SK-N-SH (cell line): ENCODE measurements at regions not wholly inside any gene's neighbourhood (a gene's known extent, or its start where the extent isn't known, plus 50 kb on each side); places are given as distances from the start of the nearest gene placed in this dataset.

ENCODE experiments used
- CTCF ChIA-PET: fragments of 300-600, 350-600 bp; formaldehyde crosslinking; extraction: SDS; loops from one replicate; lab custom pipeline; 2021; lab: Yijun Ruan, JAX
- POLR2A ChIA-PET: fragments of 350-600 bp; sonication (Branson Sonifier 250); formaldehyde crosslinking; extraction: SDS; loops from one replicate; lab custom pipeline; 2020; ENCODE audit warnings: antibody characterized with exemption, inconsistent platforms; lab: Yijun Ruan, JAX
- DNase-seq: peaks from one replicate; pipeline ENCODE4 v3.0.0; 2012
- H2AFZ ChIP-seq: fragments of 200-600 bp; sonication (generic); 2 replicates; pipeline ENCODE4 v1.8.1; 2016; ENCODE audit warnings: antibody characterized with exemption, mild to moderate bottlenecking, low read depth
- H3F3A ChIP-seq: fragments of 200-600 bp; sonication (generic); replicated peaks from 2 replicates; pipeline ENCODE3; 2016; ENCODE audit warnings: antibody characterized with exemption, mild to moderate bottlenecking; ENCODE audit not compliant: insufficient read depth
- H3K27ac ChIP-seq, 2 experiments: fragments of 200-500 bp in 1 of 2; fragments of 200-600 bp in 1 of 2; sonication (Bioruptor generic) in 1 of 2; sonication (generic), shearing (Covaris generic) in 1 of 2; 2 replicates each; pipeline versions ENCODE4 v1.5.1 to v1.6.1; 2014 to 2016; ENCODE audit warnings: low read depth in 2 of 2, inconsistent platforms in 1 of 2, low read length in 1 of 2, mild to moderate bottlenecking in 1 of 2, mixed read lengths in 1 of 2
- H3K27me3 ChIP-seq: fragments of 200-600 bp; sonication (generic), shearing (Covaris generic); 2 replicates; pipeline ENCODE4 v1.6.1; 2016; ENCODE audit warnings: mixed run types; ENCODE audit not compliant: insufficient read depth
- H3K36me3 ChIP-seq, 2 experiments: fragments of 200-500 bp in 1 of 2; fragments of 200-600 bp in 1 of 2; sonication (Bioruptor generic) in 1 of 2; sonication (generic) in 1 of 2; replicated peaks in 1 of 2; 2 replicates each; pipeline versions ENCODE3 to v1.5.1; 2014 to 2016; ENCODE audit warnings: low read length in 1 of 2, mild to moderate bottlenecking in 1 of 2; ENCODE audit not compliant: insufficient read depth in 2 of 2, control insufficient read depth in 1 of 2
- H3K4me1 ChIP-seq, 2 experiments: fragments of 200-500 bp in 1 of 2; fragments of 200-600 bp in 1 of 2; sonication (Bioruptor generic) in 1 of 2; sonication (generic), shearing (Covaris generic) in 1 of 2; 2 replicates each; pipeline versions ENCODE4 v1.5.1 to v1.6.1; 2014 to 2016; ENCODE audit warnings: low read depth in 1 of 2, low read length in 1 of 2, mixed run types in 1 of 2; ENCODE audit not compliant: insufficient read depth in 2 of 2, control insufficient read depth in 1 of 2
- H3K4me2 ChIP-seq: fragments of 200-600 bp; sonication (generic), shearing (Covaris generic); 2 replicates; pipeline ENCODE4 v1.6.1; 2017; ENCODE audit warnings: mixed run types
- H3K4me3 ChIP-seq, 2 experiments: fragments of 200-500 bp in 1 of 2; fragments of 200-600 bp in 1 of 2; sonication (Bioruptor generic) in 1 of 2; sonication (generic), shearing (Covaris generic) in 1 of 2; 2 replicates each; pipeline versions ENCODE4 v1.5.1 to v1.8.1; 2014 to 2016; ENCODE audit warnings: low read depth in 2 of 2, inconsistent platforms in 1 of 2, low read length in 1 of 2, mild to moderate bottlenecking in 1 of 2, mixed read lengths in 1 of 2, moderate library complexity in 1 of 2
- H3K79me2 ChIP-seq: fragments of 200-600 bp; sonication (generic); 2 replicates; pipeline ENCODE4 v1.8.1; 2017; ENCODE audit warnings: mild to moderate bottlenecking; ENCODE audit not compliant: insufficient read depth
- H3K9ac ChIP-seq: fragments of 200-600 bp; sonication (generic); 2 replicates; pipeline ENCODE4 v1.6.1; 2017; ENCODE audit warnings: mixed run types
- H3K9me2 ChIP-seq: fragments of 200-600 bp; sonication (generic); 2 replicates; pipeline ENCODE4 v1.6.1; 2017; ENCODE audit warnings: mixed run types
- H3K9me3 ChIP-seq: fragments of 200-600 bp; sonication (generic); 2 replicates; pipeline ENCODE4 v1.6.1; 2017; ENCODE audit warnings: mixed run types, mild to moderate bottlenecking, moderate library complexity
- H4K20me1 ChIP-seq: fragments of 200-600 bp; sonication (generic); 2 replicates; pipeline ENCODE4 v1.6.1; 2017; ENCODE audit warnings: mild to moderate bottlenecking, mixed run types; ENCODE audit not compliant: insufficient read depth
- FOXM1 ChIP-seq: IDR thresholded peaks from 2 replicates; pipeline ENCODE4 v1.4.0; 2012; ENCODE audit warnings: low read depth, mild to moderate bottlenecking
- MAX ChIP-seq: IDR thresholded peaks from 2 replicates; pipeline ENCODE4 v1.4.0; 2012; ENCODE audit warnings: low read depth
- MEF2A ChIP-seq: IDR thresholded peaks from 2 replicates; pipeline ENCODE4 v1.4.0; 2012; ENCODE audit warnings: low read depth, borderline replicate concordance
- NFIC ChIP-seq: IDR thresholded peaks from 2 replicates; pipeline ENCODE4 v1.4.0; 2012; ENCODE audit warnings: borderline replicate concordance
- NRF1 ChIP-seq: IDR thresholded peaks from 2 replicates; pipeline ENCODE4 v1.6.1; 2012; ENCODE audit warnings: low read depth, mild to moderate bottlenecking, low read length
- POLR2AphosphoS5 ChIP-seq: IDR thresholded peaks from 2 replicates; pipeline ENCODE4 v1.6.1; 2012; ENCODE audit warnings: low read depth, low read length
- RAD21 ChIP-seq: IDR thresholded peaks from 2 replicates; pipeline ENCODE4 v1.6.1; 2012; ENCODE audit warnings: mild to moderate bottlenecking, low read length
- REST ChIP-seq: IDR thresholded peaks from 2 replicates; pipeline ENCODE4 v1.6.1; 2012; ENCODE audit warnings: mild to moderate bottlenecking, low read depth, low read length, moderate library complexity
- SMC3 ChIP-seq: IDR thresholded peaks from 2 replicates; pipeline ENCODE4 v1.6.1; 2012; ENCODE audit warnings: low read depth, low read length, improper control_type of control experiment
- YY1 ChIP-seq: IDR thresholded peaks from 2 replicates; pipeline ENCODE4 v1.4.0; 2012; ENCODE audit warnings: low read depth, mild to moderate bottlenecking
- WGBS: methylation state at CpG from one replicate; pipeline ENCODE4 v1.1.6; 2017; ENCODE audit warnings: low lambda C conversion rate; 5-methylcytosine and 5-hydroxymethylcytosine counted together
- TF ChIP-seq, protein P1 (sequence below): fragments of 150-350 bp; IDR thresholded peaks from 2 replicates; pipeline ENCODE4 v1.6.1; 2017; ENCODE audit warnings: antibody characterized with exemption, low read length, low read depth, borderline replicate concordance
- TF ChIP-seq, protein P2 (sequence below): fragments of 200-600 bp; sonication (generic); IDR thresholded peaks from 2 replicates; pipeline ENCODE4 v1.6.1; 2017; ENCODE audit warnings: antibody characterized with exemption, mild to moderate bottlenecking, moderate library complexity

- Histone ChIP-seq H3K27me3 (no peaks in the 10 kb centered on the region), H3F3A (no peaks in the 10 kb centered on the region), H4K20me1 (no peaks in the 10 kb centered on the region), H3K79me2 (no peaks in the 10 kb centered on the region), H3K9ac (no peak overlapping the region), H3K27ac (no peak overlapping the region), H3K9me3 (0 out of 2 replicates have a peak, but pooled peaks cover 9% of the 10 kb centered on the region), H3K4me2 (no peak overlapping the region), H2AFZ (no peak overlapping the region), H3K9me2 (no peaks in the 10 kb centered on the region), H3K4me1 (no peaks in the 10 kb centered on the region), H3K4me3 (no peak overlapping the region), H3K36me3 (no peaks in the 10 kb centered on the region)
- TF ChIP-seq MAX (no peak), NFIC (no peak), MEF2A (no peak), SMC3 (no peak), RAD21 (no peak), FOXM1 (no peak), POLR2AphosphoS5 (no peak), YY1 (no peak), NRF1 (no peak), REST (no peak)
- TF ChIP-seq, protein P1, sequence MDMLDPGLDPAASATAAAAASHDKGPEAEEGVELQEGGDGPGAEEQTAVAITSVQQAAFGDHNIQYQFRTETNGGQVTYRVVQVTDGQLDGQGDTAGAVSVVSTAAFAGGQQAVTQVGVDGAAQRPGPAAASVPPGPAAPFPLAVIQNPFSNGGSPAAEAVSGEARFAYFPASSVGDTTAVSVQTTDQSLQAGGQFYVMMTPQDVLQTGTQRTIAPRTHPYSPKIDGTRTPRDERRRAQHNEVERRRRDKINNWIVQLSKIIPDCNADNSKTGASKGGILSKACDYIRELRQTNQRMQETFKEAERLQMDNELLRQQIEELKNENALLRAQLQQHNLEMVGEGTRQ, result no peak
- TF ChIP-seq, protein P2, sequence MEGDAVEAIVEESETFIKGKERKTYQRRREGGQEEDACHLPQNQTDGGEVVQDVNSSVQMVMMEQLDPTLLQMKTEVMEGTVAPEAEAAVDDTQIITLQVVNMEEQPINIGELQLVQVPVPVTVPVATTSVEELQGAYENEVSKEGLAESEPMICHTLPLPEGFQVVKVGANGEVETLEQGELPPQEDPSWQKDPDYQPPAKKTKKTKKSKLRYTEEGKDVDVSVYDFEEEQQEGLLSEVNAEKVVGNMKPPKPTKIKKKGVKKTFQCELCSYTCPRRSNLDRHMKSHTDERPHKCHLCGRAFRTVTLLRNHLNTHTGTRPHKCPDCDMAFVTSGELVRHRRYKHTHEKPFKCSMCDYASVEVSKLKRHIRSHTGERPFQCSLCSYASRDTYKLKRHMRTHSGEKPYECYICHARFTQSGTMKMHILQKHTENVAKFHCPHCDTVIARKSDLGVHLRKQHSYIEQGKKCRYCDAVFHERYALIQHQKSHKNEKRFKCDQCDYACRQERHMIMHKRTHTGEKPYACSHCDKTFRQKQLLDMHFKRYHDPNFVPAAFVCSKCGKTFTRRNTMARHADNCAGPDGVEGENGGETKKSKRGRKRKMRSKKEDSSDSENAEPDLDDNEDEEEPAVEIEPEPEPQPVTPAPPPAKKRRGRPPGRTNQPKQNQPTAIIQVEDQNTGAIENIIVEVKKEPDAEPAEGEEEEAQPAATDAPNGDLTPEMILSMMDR, result no peak
- 62% methylated on average over 2 of the region's 2 CpGs for WGBS
- ChIA-PET POLR2A (no interaction called here), CTCF (no interaction called here)
- no peak for DNase-seq
These were observed 271.1 kb downstream of the NDUFS4 start for GRCh38 chr5:53831496-53831895.
